Upper lobe of left lung (tissue), 4 donors: ENCODE measurements at regions not wholly inside any gene's neighbourhood (a gene's known extent, or its start where the extent isn't known, plus 50 kb on each side); places are given as distances from the start of the nearest gene placed in this dataset.

Experiments
- EP300 ChIP-seq, 4 donors: sonication (generic); formaldehyde crosslinking; IDR thresholded peaks; one replicate each; pipeline ENCODE4 v1.5.1; 2017; ENCODE audit warnings: antibody characterized with exemption in 4 of 4, control low read depth in 2 of 4
- POLR2A ChIP-seq, 4 donors: fragments of 450-650 bp; IDR thresholded peaks; one replicate each; pipeline ENCODE4 v1.5.1; 2016 to 2017; ENCODE audit warnings: antibody characterized with exemption in 4 of 4, mild to moderate bottlenecking in 2 of 4
- POLR2AphosphoS5 ChIP-seq, 2 donors: sonication (generic); formaldehyde crosslinking; IDR thresholded peaks; one replicate each; pipeline ENCODE4 v1.5.1; 2017; ENCODE audit warnings: antibody characterized with exemption in 2 of 2
- TF ChIP-seq, protein P1 (sequence below), 6 experiments: fragments of 450-650 bp in 4 of 6; fragments of 200-600 bp in 2 of 6; sonication (generic) in 2 of 6; IDR thresholded peaks; one replicate each; pipeline ENCODE4 v1.5.1; 2016 to 2019; ENCODE audit warnings: antibody characterized with exemption in 6 of 6

DNA sequence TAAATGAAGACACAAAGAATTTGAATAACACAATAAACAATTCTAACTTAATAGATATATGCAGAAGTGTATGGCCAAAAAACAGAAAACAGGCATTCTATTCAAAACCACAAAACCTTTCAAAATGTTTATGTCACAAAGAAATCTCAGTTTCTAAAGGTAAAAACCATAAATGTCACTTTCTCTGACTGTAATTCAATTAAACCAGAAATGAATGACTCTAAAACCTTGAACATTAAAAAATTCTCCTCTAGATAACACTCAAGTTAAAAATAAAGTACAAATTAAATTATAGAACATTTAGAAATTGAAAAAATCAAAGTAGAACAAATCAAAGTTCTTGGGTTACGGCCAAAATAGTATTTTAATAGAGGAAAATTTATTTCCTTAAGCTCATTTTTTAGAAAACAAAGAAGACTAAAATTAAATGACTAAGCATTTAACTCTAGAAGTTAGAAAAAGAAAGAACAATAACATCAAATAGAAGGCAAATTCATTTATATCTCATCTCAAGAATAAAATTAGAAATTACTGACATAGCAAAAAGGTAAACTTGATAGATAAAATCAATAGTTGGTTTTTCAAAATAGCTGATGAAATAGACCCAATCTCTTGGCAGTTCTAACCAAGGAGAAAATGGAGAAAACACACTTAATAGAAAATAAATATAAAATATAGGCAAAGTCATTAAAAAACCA is 198.8 kb downstream of the TEX36 start:
- TF ChIP-seq, protein P1, sequence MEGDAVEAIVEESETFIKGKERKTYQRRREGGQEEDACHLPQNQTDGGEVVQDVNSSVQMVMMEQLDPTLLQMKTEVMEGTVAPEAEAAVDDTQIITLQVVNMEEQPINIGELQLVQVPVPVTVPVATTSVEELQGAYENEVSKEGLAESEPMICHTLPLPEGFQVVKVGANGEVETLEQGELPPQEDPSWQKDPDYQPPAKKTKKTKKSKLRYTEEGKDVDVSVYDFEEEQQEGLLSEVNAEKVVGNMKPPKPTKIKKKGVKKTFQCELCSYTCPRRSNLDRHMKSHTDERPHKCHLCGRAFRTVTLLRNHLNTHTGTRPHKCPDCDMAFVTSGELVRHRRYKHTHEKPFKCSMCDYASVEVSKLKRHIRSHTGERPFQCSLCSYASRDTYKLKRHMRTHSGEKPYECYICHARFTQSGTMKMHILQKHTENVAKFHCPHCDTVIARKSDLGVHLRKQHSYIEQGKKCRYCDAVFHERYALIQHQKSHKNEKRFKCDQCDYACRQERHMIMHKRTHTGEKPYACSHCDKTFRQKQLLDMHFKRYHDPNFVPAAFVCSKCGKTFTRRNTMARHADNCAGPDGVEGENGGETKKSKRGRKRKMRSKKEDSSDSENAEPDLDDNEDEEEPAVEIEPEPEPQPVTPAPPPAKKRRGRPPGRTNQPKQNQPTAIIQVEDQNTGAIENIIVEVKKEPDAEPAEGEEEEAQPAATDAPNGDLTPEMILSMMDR (IDR thresholded peaks at IDR 0.05), result no peak
- TF ChIP-seq POLR2A (IDR thresholded peaks at IDR 0.05) (no peak), EP300 (IDR thresholded peaks at IDR 0.05) (no peak), POLR2AphosphoS5 (IDR thresholded peaks at IDR 0.05) (no peak)
